CD4-positive, alpha-beta T cell treated with Interleukin-4 for 4 hours (primary cell): ENCODE measurements at regions not wholly inside any gene's neighbourhood (a gene's known extent, or its start where the extent isn't known, plus 50 kb on each side); places are given as distances from the start of the nearest gene placed in this dataset.
"Not testable (repeated sequence)": the region's sequence is repeated elsewhere in the genome, so short reads cannot be mapped to it uniquely, and the experiment has no call there.

Experiments
- DNase-seq: peaks from one replicate; pipeline ENCODE4 v3.0.0-alpha.2; 2020

DNA sequence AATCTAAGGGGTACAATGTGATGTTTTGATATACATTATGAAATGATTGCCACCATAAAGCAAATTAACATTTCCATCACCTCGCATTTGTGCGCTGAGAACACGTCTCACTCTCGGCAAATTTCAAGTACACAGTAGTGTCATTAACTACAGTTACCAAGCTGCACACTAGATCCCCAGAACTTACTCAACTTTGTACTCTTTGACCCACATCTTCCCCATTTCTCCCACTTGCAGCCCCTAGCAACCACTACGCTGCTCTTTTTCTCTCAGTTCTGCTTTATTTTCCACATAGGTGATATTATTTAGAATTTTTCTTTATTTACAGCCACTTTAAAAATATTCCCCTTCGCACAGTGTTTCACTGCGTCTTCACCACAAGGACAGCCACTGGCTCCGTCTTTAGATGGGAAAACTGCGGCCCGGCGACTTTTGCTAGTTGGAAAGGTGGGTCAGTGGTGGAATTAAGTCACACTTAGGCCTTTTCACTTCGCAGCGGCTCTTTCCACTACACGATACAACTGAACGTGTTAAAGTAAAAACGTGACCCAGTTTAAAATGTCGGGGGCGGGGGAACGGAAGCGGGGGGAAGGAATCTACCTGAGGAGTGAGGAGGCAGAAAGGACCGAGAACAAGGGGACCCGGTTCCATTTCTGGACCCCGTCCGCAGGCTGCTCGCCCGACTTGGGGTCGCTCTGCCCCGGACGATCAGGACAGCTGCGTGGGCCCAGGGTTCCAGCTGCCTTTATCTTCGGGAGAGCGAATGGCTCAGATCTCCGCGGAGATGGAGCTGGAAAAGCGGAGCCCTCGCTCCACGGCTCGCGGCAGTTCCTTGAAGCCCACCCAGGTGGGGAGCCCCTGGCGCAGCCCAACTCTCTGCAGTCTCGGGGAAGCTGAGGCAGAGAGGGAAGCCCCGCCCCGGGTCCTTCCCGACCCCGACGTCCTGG, 486.1 kb downstream of the UQCRFS1 start:
- no peak for DNase-seq

GRCh38 chr19:28718909-28719308, 494.0 kb downstream of the UQCRFS1 start:
- no peak for DNase-seq

DNA sequence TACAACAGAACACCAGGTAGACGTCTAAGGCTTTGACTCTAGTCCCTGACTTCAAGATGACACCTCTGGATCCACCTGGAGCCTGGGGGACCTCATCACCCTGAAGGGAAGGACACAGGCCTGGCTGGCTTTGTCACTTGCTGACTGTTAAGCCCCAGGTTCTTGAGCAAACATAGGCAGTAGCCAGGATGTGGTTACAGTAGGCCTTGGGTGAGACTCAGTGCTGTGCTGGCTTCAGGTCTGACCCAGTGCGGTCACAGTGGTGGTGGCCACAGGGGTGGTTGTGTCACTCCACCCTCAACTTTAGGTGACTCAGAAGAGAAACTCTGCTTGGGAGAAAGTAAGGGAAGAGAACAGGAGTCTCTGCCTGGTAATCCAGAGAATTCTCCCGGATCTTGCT, 497.8 kb downstream of the UQCRFS1 start:
- DNase-seq = no peak

- DNase-seq = no peak
Observed at GRCh38 chr19:28711411-28711810, 501.5 kb downstream of the UQCRFS1 start.

- peak; percentile 35 for DNase-seq
Observed at GRCh38 chr19:28710278-28710677, 502.7 kb downstream of the UQCRFS1 start.

GRCh38 chr19:28706693-28707092, 506.3 kb downstream of the UQCRFS1 start:
- no peak for DNase-seq

DNA sequence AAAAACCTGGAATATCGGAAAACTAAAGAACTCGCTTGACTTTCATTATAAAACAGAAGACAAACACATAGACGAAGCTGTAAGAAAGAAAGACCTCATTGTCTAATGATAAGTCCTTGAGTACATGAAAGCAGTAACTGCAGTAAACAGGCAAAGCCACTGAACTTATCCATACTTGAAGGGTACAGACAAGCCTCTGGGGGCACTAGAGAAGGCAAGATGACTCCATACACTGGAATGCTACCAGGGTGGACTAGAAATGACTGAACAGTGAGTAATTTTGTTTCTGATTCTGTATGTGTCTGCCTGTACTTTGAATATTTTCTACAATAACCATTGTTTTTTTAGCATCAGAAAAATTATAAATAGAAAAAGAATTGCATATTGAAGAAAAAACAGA, 507.9 kb downstream of the UQCRFS1 start:
- no peak for DNase-seq

DNA sequence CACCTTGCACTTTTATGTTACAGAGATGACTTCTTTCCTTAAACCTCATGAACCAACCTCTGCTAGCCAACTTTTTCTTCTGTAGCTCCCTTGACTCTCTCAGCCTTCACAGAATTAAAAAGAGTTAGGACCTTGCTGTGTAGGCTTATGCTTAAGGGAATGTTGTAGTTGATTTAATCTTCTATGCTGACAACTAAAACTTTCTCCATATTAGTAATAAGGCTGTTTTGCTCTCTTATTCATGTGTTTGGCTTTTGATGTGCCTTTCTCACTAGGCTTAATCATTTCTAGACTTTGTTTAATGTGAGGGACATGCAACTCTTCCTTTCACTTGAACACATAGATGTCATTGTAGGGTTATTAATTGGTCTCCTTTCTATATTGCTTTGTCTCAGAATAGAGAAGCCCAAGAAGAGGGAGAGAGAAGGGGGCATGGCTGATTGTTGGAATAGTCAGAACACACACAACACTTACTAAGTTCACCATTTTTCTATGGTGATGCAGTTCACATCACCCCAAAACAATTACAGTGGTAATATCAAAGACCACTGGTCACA, 509.5 kb downstream of the UQCRFS1 start:
- DNase-seq = no peak

DNA sequence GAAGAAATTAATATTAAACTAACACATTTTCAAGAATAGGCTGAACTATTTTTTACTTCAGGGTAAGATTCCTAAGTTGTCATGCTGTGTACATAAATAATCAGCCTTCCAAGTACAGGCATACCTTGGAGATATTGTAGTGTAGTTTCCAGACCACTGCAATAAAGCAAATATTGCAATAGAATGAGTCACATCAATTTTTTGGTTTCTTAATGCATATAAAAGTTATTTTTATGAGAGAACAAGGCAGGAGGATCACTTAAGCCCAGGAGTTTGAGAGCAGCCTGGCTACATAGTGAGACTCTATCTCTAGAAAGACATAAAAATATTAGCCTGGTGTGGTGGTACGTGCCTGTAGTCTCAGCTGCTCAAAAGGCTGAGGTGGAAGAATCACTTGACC, 511.5 kb downstream of the UQCRFS1 start:
- DNase-seq = no peak

DNA sequence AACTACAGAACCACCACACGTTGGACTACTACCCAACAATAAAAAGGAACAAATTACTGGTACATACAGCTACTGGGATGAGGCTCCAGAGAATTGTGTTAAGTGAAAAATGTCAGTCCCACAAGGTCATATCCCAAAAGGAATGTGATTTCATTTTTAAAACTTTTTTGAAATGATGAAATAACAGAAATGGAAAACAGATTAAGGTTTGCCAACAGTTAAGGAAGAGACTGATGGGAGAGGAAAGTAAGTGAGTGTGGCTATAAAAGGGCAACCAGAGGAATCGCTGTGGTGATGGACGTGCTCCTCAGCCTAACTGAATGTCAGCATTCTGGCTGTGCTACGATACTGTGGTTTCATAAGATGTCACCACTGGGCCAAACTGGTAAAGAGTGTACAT, 512.8 kb downstream of the UQCRFS1 start:
- DNase-seq = no peak

- DNase-seq = no peak
Observed at GRCh38 chr19:28697308-28697707, 515.6 kb downstream of the UQCRFS1 start.

DNA sequence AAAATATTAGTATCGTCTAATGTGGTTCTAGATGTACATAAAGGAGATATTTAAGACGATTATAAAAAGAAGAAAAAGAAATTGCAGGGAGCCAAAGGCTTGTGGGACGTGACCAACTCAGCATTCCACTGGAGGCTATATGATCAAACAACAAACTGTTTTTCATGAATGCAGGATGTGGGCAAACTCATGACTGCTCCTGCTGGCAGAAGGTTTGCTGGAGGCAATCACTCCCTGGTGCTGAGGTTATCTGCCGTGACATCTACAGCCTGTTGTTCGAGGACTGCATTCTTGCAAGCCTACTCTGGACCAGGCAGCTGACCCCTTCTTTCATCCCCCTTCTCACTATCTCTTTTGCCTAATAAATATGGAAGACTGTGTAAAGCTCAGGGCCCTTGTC, 518.1 kb downstream of the UQCRFS1 start:
- no peak for DNase-seq

- no peak for DNase-seq
Observed at GRCh38 chr19:28691683-28692082, 521.3 kb downstream of the UQCRFS1 start.

- not testable (repeated sequence) for DNase-seq
Observed at GRCh38 chr19:28689464-28689863, 523.5 kb downstream of the UQCRFS1 start.

DNA sequence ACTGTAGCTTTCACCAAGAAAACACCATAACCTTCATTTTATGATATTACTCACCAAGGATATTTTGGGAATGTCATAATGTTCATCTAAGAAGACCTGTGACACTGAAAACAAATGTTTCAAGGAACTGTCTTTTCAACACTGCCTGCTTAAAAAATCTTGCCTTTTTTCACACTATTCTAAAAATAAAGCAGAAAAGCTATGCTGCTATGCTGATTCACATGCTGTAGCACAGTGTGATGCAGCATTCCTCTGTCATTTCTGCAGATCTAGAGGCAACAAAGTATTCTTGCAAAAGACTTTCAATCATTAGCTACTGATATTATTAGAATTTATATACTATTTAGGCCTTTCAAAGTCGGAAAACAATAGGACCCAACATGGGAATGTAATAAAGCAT, 525.7 kb downstream of the UQCRFS1 start:
- no peak for DNase-seq

GRCh38 chr19:28686756-28687155, 526.2 kb downstream of the UQCRFS1 start:
- DNase-seq = no peak

DNA sequence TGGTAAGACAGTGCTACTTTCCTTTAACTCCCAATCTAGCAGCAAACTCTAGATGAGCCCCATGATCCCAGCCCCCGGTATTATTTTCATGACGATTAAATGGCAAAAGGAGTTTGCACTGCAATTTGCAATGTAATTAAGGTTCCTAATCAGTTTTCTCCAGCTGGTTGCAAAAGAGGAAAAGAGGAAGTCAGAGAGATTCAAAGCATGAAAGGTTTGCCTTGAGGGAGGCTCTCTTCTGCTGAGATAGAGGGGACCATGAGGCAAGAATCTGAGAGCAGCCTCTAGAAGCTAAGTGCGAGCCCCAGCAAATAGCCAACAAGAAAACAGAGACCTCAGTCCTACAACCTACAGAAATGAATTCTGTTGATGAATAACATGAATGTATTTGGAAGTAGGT, 527.1 kb downstream of the UQCRFS1 start:
- no peak for DNase-seq

GRCh38 chr19:28685077-28685476, 527.9 kb downstream of the UQCRFS1 start:
- not testable (repeated sequence) for DNase-seq

- DNase-seq = no peak
Observed at GRCh38 chr19:28680111-28680510, 532.8 kb downstream of the UQCRFS1 start.

DNA sequence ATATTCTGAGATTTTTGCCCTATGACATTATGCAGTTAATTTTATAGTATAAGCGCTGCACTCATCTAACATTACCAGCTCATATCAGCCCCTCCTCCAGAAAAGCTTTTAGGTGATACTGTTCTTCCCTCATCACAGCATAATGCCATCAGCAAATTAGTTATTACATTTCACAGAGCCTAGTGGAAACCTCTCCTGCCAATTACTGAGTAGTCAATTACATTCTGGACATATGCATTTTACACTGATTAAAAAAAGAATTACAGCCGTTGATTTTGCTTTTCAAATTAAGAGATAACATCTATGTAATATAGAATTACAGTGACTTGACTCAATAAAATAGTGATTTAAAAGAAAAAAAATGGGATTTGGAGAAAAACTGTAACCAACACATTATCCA, 542.1 kb downstream of the UQCRFS1 start:
- no peak for DNase-seq

- no peak for DNase-seq
Observed at GRCh38 chr19:28669804-28670203, 543.1 kb downstream of the UQCRFS1 start.

- no peak for DNase-seq
Observed at GRCh38 chr19:28667348-28667977, 545.5 kb downstream of the UQCRFS1 start.

DNA sequence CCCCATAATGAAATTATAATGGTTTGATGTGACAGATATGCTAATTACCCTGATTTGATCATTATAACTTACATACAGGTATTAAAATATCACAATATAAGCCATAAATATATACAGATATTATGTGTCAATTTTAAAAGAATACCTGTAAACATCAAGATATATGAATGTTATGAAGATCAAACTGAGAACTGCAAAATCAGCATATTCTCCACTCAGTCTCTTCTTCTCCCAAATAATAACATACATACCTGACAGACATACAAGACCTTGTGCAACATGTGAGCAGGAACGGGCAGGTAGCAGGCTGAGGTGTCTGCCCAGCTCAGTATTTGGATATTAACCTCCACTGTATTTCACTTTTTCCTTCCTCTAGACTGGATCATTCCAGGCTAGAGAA, 547.2 kb downstream of the UQCRFS1 start:
- no peak for DNase-seq

GRCh38 chr19:28656644-28657043, 556.3 kb downstream of the UQCRFS1 start:
- DNase-seq = no peak
